Upper lobe of left lung (tissue), 4 donors: ENCODE measurements at regions not wholly inside any gene's neighbourhood (a gene's known extent, or its start where the extent isn't known, plus 50 kb on each side); places are given as distances from the start of the nearest gene placed in this dataset.

Source experiments
- POLR2A ChIP-seq, 4 donors: fragments of 450-650 bp; IDR thresholded peaks; one replicate each; pipeline ENCODE4 v1.5.1; 2016 to 2017; ENCODE audit warnings: antibody characterized with exemption in 4 of 4, mild to moderate bottlenecking in 2 of 4
- TF ChIP-seq, protein P1 (sequence below), 6 experiments: fragments of 450-650 bp in 4 of 6; fragments of 200-600 bp in 2 of 6; sonication (generic) in 2 of 6; IDR thresholded peaks; one replicate each; pipeline ENCODE4 v1.5.1; 2016 to 2019; ENCODE audit warnings: antibody characterized with exemption in 6 of 6

DNA sequence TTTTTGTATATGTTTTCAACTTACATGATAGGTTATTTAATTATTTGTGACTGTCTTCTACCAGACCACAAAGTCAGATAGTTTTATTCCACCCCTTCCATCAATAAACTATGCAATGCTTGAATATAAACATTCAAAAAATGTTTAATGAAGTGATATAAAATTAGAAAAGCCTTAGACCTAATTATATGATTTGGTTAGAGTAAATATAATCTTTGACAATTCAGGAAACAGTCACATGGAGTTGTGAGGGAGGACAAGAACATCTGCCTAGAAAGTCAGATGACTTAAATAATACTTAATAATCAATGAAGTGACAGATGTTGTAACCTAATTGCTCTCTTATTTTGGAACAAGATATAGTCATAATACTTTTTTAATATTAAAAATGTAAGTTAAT, 710.3 kb downstream of the ZBBX start:
- TF ChIP-seq, protein P1, sequence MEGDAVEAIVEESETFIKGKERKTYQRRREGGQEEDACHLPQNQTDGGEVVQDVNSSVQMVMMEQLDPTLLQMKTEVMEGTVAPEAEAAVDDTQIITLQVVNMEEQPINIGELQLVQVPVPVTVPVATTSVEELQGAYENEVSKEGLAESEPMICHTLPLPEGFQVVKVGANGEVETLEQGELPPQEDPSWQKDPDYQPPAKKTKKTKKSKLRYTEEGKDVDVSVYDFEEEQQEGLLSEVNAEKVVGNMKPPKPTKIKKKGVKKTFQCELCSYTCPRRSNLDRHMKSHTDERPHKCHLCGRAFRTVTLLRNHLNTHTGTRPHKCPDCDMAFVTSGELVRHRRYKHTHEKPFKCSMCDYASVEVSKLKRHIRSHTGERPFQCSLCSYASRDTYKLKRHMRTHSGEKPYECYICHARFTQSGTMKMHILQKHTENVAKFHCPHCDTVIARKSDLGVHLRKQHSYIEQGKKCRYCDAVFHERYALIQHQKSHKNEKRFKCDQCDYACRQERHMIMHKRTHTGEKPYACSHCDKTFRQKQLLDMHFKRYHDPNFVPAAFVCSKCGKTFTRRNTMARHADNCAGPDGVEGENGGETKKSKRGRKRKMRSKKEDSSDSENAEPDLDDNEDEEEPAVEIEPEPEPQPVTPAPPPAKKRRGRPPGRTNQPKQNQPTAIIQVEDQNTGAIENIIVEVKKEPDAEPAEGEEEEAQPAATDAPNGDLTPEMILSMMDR (IDR thresholded peaks at IDR 0.05), result no peak
- no peak for TF ChIP-seq POLR2A (IDR thresholded peaks at IDR 0.05)
